GDM1 (cell line): ENCODE measurements at regions not wholly inside any gene's neighbourhood (a gene's known extent, or its start where the extent isn't known, plus 50 kb on each side); places are given as distances from the start of the nearest gene placed in this dataset.
"Not testable (repeated sequence)": the region's sequence is repeated elsewhere in the genome, so short reads cannot be mapped to it uniquely, and the experiment has no call there.

Experiments
- DNase-seq: peaks from one replicate; lab custom pipeline; 2025; lab: John Stamatoyannopoulos, UW

GRCh38 chr16:59405802-59406201, 671.7 kb upstream of the GOT2 start:
- DNase-seq: no peak

- DNase-seq: no peak
Observed at GRCh38 chr16:59404509-59404908, 670.4 kb upstream of the GOT2 start.

DNA sequence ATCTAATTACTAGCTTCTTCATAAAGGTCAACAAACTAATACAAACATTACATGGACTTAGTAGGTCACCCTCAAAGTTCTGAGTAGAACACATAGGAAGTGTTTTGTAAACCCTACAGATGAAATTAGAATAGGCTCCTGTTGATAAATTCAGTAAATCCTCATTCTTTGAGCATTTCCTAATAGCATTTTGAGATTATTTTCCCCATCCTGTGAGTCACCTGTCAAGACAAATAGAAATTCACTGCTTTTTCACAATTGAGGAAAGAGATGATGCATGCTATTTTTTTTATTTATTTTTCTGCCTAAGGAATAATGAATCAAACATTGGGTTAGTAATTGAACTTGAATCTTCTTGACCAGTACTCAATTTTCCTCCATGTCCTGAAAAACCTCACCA, 666.7 kb upstream of the GOT2 start:
- no peak for DNase-seq

- no peak for DNase-seq
Observed at GRCh38 chr16:59397638-59398037, 663.5 kb upstream of the GOT2 start.

DNA sequence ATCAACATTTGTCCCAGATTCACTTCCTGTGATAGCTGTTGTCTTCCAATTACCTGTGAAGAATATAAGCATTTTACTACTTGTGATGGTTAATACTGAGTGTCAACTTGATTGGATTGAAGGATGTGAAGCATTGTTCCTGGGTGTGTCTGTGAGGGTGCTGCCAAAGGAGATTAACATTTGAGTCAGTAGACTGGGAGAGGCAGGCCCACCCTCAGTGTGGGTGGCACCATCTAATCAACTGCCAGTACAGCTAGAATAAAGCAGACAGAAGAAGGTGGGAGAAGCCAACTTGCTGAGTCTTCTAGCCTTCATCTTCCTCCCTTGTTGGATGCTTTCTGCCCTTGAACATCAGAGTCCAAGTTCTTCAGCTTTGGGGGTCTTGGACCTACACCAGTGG, 660.4 kb upstream of the GOT2 start:
- DNase-seq: no peak

DNA sequence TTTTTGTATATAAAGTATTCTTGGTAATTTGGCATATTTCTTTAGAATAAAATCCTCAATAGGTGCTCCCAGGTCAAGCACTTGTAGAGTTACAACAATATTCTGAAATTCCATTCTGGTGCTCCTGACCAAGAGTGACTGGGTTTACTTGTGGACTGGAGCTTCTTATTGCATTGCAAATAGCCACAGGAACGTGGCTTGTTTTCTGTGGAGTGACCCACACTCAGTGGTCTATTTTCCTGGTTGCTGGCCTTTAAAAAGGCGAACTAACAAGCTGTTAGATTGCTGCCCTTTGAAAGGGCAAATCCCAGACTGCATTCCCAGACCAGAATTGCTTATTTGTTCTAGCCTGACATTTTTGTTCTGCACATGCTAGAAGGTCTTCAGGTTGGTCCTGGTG, 658.8 kb upstream of the GOT2 start:
- no peak for DNase-seq

DNA sequence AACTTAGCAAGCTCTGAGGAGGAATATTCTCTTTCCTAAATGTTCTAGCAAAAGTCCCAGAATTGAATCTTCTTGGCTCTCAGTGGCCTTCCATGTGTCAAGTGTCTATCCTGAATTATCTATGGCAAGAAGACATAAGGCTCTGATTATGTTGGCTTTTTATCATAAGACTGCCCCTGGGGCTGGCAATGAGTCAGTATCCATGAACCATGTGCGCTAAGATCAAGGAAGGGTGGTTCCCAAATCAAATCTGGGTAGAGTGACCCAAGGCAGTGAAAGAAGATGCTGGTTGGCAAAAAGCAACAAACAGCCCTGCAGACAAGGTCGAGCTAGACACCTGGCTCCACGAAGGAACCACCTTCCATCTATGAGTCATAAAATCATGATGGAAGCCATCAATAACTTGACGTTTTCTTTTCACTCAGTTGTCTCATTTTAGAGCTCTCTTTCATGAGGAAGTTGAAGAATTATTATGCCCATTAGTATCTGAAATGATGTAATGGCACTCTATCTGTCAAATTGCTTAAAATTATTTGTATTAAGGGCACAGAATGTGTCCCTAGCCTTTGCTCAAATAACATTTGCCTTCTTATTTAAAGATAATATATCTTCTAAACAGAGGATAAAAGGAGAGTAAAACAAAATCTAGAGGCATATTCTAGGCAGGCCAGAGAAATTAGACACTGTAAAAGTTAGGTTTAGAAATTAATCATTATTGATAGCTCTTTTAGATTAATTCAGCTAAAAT, 657.7 kb upstream of the GOT2 start:
- DNase-seq: no peak

DNA sequence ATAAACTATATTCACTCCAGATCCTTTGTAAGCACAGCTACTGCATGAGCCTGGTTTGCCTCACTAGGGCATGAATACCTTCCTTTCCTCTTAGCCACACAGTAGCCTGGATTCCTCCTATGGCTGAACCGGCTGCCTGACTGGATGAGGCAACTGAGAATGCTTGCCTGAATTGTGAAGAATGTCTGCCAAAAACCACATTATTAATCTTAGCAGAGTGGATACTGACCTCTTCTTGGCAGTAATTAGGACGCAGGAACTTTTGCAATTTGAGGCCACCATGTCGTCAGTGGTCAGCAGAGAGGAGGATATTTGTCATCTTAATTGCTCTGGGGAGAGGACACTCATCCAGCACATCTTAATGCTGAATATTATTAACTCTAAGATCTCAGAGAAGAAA, 651.8 kb upstream of the GOT2 start:
- no peak for DNase-seq

DNA sequence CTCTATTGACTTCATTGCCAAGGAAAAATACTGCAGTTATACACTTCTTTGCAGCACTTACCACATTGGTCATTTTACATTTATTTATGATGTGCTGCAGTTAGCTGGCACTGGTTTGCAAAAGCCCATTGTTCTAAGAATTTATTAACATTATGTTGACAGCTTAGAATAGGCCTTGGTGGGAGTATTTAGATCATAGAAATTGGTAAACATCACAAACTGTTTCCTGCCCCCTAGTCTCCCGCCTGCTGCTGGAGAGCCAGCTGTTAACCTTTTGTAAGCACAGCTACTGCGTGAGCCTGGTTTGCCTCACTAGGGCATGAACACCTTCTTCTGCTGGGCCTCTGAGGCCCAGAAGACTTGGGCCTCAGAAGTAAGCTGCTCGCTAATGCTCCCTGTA, 651.4 kb upstream of the GOT2 start:
- no peak for DNase-seq

DNA sequence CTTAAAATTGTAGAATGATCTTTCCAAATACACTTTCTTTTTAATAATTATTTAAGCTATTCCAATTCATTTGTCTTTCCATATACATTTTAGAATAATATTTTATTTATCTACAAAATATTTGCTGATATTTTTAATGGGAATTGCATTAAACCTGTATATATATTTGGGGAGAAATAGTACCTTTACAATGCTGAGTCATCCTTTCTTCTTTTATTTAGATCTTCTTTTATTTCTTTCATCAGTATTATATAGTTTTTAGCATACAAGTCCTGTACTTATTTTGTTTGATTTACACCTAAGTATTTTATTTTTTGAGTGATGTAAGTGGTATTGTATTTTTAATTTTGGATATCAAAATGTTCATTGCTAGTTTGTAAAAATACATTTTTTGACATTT, 639.5 kb upstream of the GOT2 start:
- no peak for DNase-seq

DNA sequence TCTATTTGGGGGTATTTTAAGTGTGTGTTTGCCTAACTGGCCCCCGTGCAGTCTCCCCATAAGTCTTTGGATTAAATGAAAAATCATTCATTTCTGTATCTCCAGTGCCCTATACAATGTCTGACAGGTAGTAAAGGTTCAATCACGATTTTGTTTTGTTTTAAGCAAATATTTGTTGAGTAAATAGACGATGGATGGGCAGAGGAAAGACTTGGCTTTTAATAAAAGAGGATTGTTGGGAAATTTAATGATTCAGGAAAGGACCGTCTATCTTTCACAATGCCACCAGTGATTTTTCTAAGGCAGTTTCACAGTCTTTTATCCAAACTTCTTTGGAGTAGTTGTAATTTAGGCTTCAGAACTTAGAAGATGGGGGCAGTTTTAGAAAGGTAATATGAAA, 636.6 kb upstream of the GOT2 start:
- no peak for DNase-seq

DNA sequence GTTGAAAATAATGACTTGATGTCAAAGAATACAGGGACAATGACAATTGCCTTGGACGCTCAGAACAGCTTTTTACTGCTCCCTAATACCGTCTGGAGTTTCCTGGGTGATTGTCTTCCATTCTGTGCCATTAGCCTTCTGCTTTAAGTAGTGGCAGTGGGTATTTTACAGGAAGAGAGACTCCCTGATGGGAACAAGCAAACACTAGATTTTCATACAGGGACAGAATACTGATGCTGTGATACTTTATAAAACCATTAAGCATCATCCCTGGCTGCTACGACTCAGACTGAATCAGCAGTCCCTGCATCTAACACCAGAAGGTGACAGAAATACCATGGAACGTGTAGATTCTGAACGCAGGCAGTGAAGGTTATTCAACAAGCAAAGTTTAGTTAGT, 635.4 kb upstream of the GOT2 start:
- no peak for DNase-seq

GRCh38 chr16:59368586-59368985, 634.5 kb upstream of the GOT2 start:
- no peak for DNase-seq

GRCh38 chr16:59356709-59357108, 622.6 kb upstream of the GOT2 start:
- DNase-seq: no peak

- no peak for DNase-seq
Observed at GRCh38 chr16:59356144-59356543, 622.0 kb upstream of the GOT2 start.

DNA sequence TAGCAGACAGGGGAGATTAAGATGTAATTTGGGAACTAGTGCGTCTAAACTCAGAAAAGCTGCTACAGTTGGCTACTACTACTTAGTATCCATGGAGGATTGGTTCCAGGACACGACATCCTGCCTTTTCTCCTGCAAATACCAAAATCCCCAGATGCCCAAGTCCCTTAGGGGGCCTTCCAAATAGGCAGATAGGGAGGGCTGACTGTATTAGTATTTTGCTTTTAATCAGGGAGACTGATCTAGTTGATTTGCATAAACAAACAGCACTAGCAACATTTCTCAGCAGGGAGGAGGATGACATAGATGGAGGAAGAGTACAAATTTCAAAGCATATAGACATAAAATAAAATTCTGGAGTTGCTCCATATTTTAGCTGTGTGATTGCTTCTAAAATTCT, 621.6 kb upstream of the GOT2 start:
- DNase-seq: no peak

GRCh38 chr16:59351305-59351903, 617.3 kb upstream of the GOT2 start:
- DNase-seq: no peak

GRCh38 chr16:59350670-59351069, 616.6 kb upstream of the GOT2 start:
- DNase-seq: no peak

GRCh38 chr16:59342669-59343068, 608.6 kb upstream of the GOT2 start:
- no peak for DNase-seq

DNA sequence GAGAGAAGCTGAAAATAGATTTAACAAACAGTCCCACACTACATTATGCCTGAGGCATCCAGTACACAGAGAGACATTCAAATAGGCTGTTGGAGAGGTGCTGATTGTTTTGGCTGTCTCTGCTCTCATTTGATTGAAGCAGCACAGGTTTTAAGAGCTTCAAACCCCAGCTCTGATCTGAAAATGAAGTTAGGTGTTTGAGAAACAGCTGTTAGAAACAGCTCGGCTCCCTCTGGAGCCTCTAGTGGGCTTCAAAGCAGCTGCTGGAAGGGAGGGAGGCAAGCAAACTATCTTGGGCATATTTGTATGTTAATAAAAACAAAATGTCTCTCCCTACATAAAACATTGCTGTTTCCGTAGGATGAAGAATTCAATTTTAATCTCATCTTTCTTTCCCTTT, 607.3 kb upstream of the GOT2 start:
- DNase-seq: no peak

DNA sequence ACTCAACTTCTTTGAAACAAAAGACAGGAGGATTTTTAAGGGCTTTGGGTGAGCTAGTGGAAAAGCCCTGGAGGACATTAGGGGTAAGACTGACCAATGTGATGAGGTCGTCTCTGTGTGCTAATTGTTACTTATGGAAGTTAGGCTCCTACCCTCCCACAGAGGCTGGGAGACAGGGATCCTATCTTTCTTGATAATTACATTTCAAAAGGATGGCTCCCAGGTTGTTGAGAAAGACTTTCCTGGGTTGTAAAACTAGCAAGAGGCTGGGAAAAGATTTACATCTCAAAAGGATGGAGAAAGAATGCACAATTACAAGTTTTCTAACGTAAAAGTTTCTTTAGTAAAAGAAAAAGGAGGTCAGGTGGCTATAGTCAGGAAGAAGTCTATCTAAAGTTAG, 605.8 kb upstream of the GOT2 start:
- DNase-seq: no peak

- DNase-seq: no peak
Observed at GRCh38 chr16:59336136-59336695, 602.1 kb upstream of the GOT2 start.

DNA sequence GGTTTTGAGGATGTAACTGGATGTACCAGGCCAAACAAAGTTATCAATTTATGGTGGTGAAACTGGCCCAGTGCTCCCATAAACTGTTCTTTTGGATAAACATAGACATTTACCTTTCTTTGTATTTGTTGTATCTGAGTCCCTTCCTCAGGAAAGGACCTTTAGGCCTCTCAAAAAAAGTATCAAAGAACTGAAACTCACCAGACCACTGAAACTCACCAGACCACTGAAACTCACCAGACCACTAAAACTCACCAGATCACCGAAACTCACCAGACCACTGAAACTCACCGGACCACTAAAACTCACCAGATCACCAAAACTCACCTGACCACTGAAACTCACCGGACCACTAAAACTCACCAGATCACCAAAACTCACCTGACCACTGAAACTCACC, 597.6 kb upstream of the GOT2 start:
- not testable (repeated sequence) for DNase-seq
